ENCODE measurements at regions not wholly inside any gene's neighbourhood (a gene's known extent, or its start where the extent isn't known, plus 50 kb on each side); places are given as distances from the start of the nearest gene placed in this dataset.

DNA sequence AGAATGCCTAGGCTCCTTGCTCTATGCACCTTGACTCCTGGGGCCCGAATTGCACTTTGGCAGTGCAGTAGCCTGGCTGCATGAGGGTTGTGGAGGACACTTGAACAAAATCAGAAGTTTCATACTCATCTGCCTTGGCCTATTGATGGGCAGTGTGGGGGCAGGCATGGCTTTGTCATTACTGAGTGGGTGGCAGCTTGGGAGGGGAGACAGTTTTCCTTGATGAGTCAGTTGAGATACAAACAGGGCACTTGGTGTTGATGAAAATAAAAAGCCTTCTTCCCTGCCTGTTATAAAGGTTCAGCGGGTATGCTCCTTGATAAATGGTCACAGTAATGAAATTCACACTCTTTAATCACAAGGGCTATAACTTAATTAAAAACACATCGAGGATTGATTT lies 126.8 kb upstream of the MAMLD1 start:
- ChIA-PET RAD21 (ENCODE audit: unreplicated experiment) (no interaction called here), SMC1A (ENCODE audit: uncharacterized antibody, unreplicated experiment) (no interaction called here), POLR2A (no interaction called here), CTCF (no interaction called here)
- 19% methylated on average over 3 of the region's 3 CpGs for WGBS (ENCODE audit: insufficient coverage, insufficient replicate concordance, low lambda C conversion rate, missing lambda C conversion rate)
- no peaks in the 10 kb centered on the region for H3K9me3 ChIP-seq (replicated peaks; ENCODE audit: control insufficient read depth, insufficient read depth, low read length)
- no peak overlapping the region for H3K27ac ChIP-seq (ENCODE audit: control insufficient read depth, insufficient read depth)
- no peak overlapping the region for H3K9ac ChIP-seq (ENCODE audit: control insufficient read depth, insufficient read depth, low read length)
- no peak for TF ChIP-seq IKZF1 (conservative IDR thresholded peaks at IDR 0.05)
- intact Hi-C loops (cut with micrococcal nuclease; ENCODE audit: unreplicated experiment) (no loop called here), in situ Hi-C loops (cut with MboI) (no loop called here)
- H3K4me3 ChIP-seq: no peak overlapping the region
- no peak for FAIRE-seq
- BruUV-seq (replicated peaks): no TSS peak
- H4K20me1 ChIP-seq (ENCODE audit: control insufficient read depth, insufficient read depth): no peaks in the 10 kb centered on the region
- H2AFZ ChIP-seq (ENCODE audit: control insufficient read depth, low read depth, low read length): no peak overlapping the region
- no peak for ATAC-seq
- no peak for DNase-seq (ENCODE audit: low read depth, low spot score)
- no peaks in the 10 kb centered on the region for H3K27me3 ChIP-seq (replicated peaks in 1 of 2; ENCODE audit: control insufficient read depth in 2 of 2, insufficient read depth in 2 of 2, low read length in 1 of 2)
- H3K4me2 ChIP-seq (ENCODE audit: control insufficient read depth, insufficient read depth): no peak overlapping the region
- no peaks in the 10 kb centered on the region for H3K36me3 ChIP-seq (ENCODE audit: control insufficient read depth in 2 of 2, insufficient read depth in 2 of 2, low read length in 1 of 2)
- H3K79me2 ChIP-seq (ENCODE audit: control insufficient read depth, insufficient read depth, low read length): no peaks in the 10 kb centered on the region
- H3K4me1 ChIP-seq (ENCODE audit: control insufficient read depth, insufficient read depth, low read length): no peaks in the 10 kb centered on the region

DNA sequence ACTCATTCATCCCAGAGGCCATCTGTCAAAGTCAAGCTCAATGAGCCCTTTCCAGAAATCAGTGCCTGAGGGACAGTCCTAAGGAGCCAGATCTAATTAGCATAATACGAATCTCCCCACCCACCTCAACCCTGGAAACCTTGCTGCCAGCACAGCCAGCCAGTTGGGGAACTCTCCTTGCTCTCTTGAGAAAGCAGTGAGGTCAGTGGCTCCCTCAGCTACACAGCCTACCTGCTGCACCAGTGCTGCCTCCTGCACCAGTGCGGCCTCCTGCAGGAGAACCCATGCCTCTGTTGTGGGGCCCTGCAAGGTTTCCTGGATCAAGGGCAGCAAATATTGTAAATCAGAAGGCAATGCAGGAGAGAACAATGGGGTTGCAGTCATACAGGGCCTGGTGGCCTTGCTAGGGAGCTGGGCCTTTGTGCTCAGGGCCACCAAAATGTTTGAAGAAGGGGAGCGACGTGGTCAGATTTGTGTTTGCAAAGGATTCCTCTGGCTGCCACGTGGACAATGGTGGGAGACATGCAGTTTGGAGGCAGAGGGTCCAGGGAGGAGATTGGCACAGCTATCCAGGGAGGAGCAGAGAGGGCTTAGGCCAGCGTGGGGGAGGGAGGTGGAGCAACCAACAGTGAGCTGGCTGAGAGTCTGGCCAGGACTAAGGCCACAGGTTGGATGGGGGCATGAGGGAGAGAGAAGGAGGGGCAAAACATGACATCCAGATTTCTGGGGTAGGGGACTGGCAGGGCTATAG lies 124.3 kb upstream of the MAMLD1 start:
- no peaks in the 10 kb centered on the region for H3K79me2 ChIP-seq (ENCODE audit: control insufficient read depth, insufficient read depth, low read length)
- no peaks in the 10 kb centered on the region for H3K4me1 ChIP-seq (ENCODE audit: control insufficient read depth, insufficient read depth, low read length)
- H2AFZ ChIP-seq (ENCODE audit: control insufficient read depth, low read depth, low read length): no peak overlapping the region
- intact Hi-C loops (cut with micrococcal nuclease; ENCODE audit: unreplicated experiment): no loop called here
- no peaks in the 10 kb centered on the region for H4K20me1 ChIP-seq (ENCODE audit: control insufficient read depth, insufficient read depth)
- no peak overlapping the region for H3K4me2 ChIP-seq (ENCODE audit: control insufficient read depth, insufficient read depth)
- BruUV-seq (replicated peaks): no TSS peak
- H3K4me3 ChIP-seq: no peak overlapping the region
- ChIA-PET RAD21 (ENCODE audit: unreplicated experiment) (no interaction called here), POLR2A (no interaction called here), CTCF (no interaction called here), SMC1A (ENCODE audit: uncharacterized antibody, unreplicated experiment) (no interaction called here)
- ATAC-seq: no peak
- H3K36me3 ChIP-seq (ENCODE audit: control insufficient read depth in 2 of 2, insufficient read depth in 2 of 2, low read length in 1 of 2): no peaks in the 10 kb centered on the region
- in situ Hi-C loops (cut with MboI): no loop called here
- WGBS (ENCODE audit: insufficient coverage, insufficient replicate concordance, low lambda C conversion rate, missing lambda C conversion rate): 21% methylated on average over 6 of the region's 6 CpGs
- no peak overlapping the region for H3K9ac ChIP-seq (ENCODE audit: control insufficient read depth, insufficient read depth, low read length)
- H3K27me3 ChIP-seq (replicated peaks in 1 of 2; ENCODE audit: control insufficient read depth in 2 of 2, insufficient read depth in 2 of 2, low read length in 1 of 2): no peaks in the 10 kb centered on the region
- FAIRE-seq: no peak
- TF ChIP-seq IKZF2 (IDR thresholded peaks at IDR 0.05) (no peak), NBN (IDR thresholded peaks at IDR 0.05) (no peak), BMI1 (IDR thresholded peaks at IDR 0.05; ENCODE audit: borderline replicate concordance) (no peak), KAT2A (conservative IDR thresholded peaks at IDR 0.05; ENCODE audit: control insufficient read depth, low read depth, low read length) (no peak)
- H3K9me3 ChIP-seq (replicated peaks; ENCODE audit: control insufficient read depth, insufficient read depth, low read length): no peaks in the 10 kb centered on the region
- H3K27ac ChIP-seq (ENCODE audit: control insufficient read depth, insufficient read depth): no peak overlapping the region
- DNase-seq (ENCODE audit: low read depth, low spot score): no peak
